ENCODE measurements at regions not wholly inside any gene's neighbourhood (a gene's known extent, or its start where the extent isn't known, plus 50 kb on each side); places are given as distances from the start of the nearest gene placed in this dataset.

DNA sequence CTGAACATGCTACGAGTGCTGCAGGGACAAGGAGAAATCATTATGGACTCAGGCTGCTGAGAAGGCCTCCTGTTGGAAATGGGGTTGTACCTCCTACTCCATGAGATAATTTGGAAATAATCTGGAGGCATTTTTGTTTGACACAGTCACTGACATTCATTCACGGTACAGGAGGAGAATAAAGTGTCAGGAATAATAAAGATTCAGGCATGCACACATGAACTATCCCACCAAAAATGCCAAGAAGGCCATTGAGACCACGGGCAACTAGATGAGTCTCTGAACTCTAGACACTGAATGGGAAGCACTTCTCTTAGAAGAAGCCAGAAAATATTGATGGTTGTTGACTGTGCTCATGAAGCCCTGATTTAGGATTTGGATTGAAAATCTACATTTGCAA is 220.9 kb upstream of the HABP2 start:
- TF ChIP-seq EZH2 (IDR thresholded peaks at IDR 0.05; ENCODE audit: low read length, missing control alignments), result no peak
- TF ChIP-seq, protein P1, sequence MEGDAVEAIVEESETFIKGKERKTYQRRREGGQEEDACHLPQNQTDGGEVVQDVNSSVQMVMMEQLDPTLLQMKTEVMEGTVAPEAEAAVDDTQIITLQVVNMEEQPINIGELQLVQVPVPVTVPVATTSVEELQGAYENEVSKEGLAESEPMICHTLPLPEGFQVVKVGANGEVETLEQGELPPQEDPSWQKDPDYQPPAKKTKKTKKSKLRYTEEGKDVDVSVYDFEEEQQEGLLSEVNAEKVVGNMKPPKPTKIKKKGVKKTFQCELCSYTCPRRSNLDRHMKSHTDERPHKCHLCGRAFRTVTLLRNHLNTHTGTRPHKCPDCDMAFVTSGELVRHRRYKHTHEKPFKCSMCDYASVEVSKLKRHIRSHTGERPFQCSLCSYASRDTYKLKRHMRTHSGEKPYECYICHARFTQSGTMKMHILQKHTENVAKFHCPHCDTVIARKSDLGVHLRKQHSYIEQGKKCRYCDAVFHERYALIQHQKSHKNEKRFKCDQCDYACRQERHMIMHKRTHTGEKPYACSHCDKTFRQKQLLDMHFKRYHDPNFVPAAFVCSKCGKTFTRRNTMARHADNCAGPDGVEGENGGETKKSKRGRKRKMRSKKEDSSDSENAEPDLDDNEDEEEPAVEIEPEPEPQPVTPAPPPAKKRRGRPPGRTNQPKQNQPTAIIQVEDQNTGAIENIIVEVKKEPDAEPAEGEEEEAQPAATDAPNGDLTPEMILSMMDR (conservative IDR thresholded peaks at IDR 0.05 in 1 of 2, IDR thresholded peaks at IDR 0.05 in 1 of 2; ENCODE audit: low read depth in 1 of 2, low read length in 2 of 2), result no peak

Data from fibroblast of lung (primary cell).